Suprapubic skin (tissue), 4 donors: ENCODE measurements at regions not wholly inside any gene's neighbourhood (a gene's known extent, or its start where the extent isn't known, plus 50 kb on each side); places are given as distances from the start of the nearest gene placed in this dataset.

Experiments
- DNase-seq, 2 donors: peaks; one replicate each; pipeline ENCODE4 v3.0.0-alpha.2; 2019; ENCODE audit warnings: low spot score in 2 of 2
- H3K27ac ChIP-seq: fragments of 200-600 bp; sonication (generic); one replicate; pipeline ENCODE4 v1.5.1; 2019
- H3K27me3 ChIP-seq: fragments of 200-600 bp; sonication (generic); one replicate; pipeline ENCODE4 v1.5.1; 2019
- H3K36me3 ChIP-seq: fragments of 200-600 bp; sonication (generic); one replicate; pipeline ENCODE4 v1.5.1; 2019
- H3K4me1 ChIP-seq: fragments of 200-600 bp; sonication (generic); one replicate; pipeline ENCODE4 v1.5.1; 2019
- H3K4me3 ChIP-seq: fragments of 200-600 bp; sonication (generic); one replicate; pipeline ENCODE4 v1.5.1; 2019; ENCODE audit warnings: mild to moderate bottlenecking
- H3K9me3 ChIP-seq: fragments of 200-600 bp; sonication (generic); one replicate; pipeline ENCODE4 v1.5.1; 2019
- CTCF ChIP-seq, 2 donors: fragments of 200-600 bp in 1 of 2; fragments of 450-650 bp in 1 of 2; sonication (generic) in 1 of 2; IDR thresholded peaks; one replicate each; pipeline ENCODE4 v1.5.1; 2016 to 2019; ENCODE audit warnings: antibody characterized with exemption in 2 of 2, mild to moderate bottlenecking in 1 of 2, moderate library complexity in 1 of 2
- EP300 ChIP-seq: sonication (generic); formaldehyde crosslinking; IDR thresholded peaks from one replicate; pipeline ENCODE4 v1.6.1; 2017; ENCODE audit warnings: antibody characterized with exemption
- POLR2A ChIP-seq, 2 donors: fragments of 450-650 bp; IDR thresholded peaks; one replicate each; pipeline ENCODE4 v1.6.1; 2017; ENCODE audit warnings: antibody characterized with exemption in 2 of 2, mild to moderate bottlenecking in 2 of 2, moderate library complexity in 2 of 2
- POLR2AphosphoS5 ChIP-seq, 3 donors: sonication (generic); formaldehyde crosslinking; IDR thresholded peaks; one replicate each; pipeline ENCODE4 v1.6.1; 2017; ENCODE audit warnings: antibody characterized with exemption in 3 of 3
- WGBS: methylation state at CpG from one replicate; pipeline ENCODE4 v1.1.5; 2018; 5-methylcytosine and 5-hydroxymethylcytosine counted together

- Histone ChIP-seq H3K9me3 (no peaks in the 10 kb centered on the region), H3K4me1 (no peaks in the 10 kb centered on the region), H3K27me3 (no peaks in the 10 kb centered on the region), H3K27ac (no peak overlapping the region), H3K36me3 (no peaks in the 10 kb centered on the region), H3K4me3 (no peak overlapping the region)
- DNase-seq, result no peak
- TF ChIP-seq EP300 (no peak), POLR2A (IDR thresholded peaks at IDR 0.05) (no peak), CTCF (IDR thresholded peaks at IDR 0.05) (no peak), POLR2AphosphoS5 (IDR thresholded peaks at IDR 0.05) (no peak)
- 84% methylated on average over 2 of the region's 2 CpGs for WGBS
These were observed 361.4 kb upstream of the IL12A start for GRCh38 chr3:159627229-159627628.

- 77% methylated on average over 4 of the region's 4 CpGs for WGBS
- Histone ChIP-seq H3K36me3 (no peaks in the 10 kb centered on the region), H3K4me1 (no peaks in the 10 kb centered on the region), H3K4me3 (no peak overlapping the region), H3K9me3 (no peaks in the 10 kb centered on the region), H3K27ac (no peak overlapping the region), H3K27me3 (no peaks in the 10 kb centered on the region)
- TF ChIP-seq POLR2AphosphoS5 (IDR thresholded peaks at IDR 0.05), result no peak
- TF ChIP-seq CTCF (IDR thresholded peaks at IDR 0.05), result no peak
- no peak for TF ChIP-seq EP300
- TF ChIP-seq POLR2A (IDR thresholded peaks at IDR 0.05), result no peak
- DNase-seq, result no peak
These were observed 361.0 kb upstream of the IL12A start for GRCh38 chr3:159627634-159628033.

- no peaks in the 10 kb centered on the region for H3K36me3 ChIP-seq
These were observed 359.1 kb upstream of the IL12A start for GRCh38 chr3:159629329-159630084.

GRCh38 chr3:159631226-159631625 is 357.4 kb upstream of the IL12A start:
- TF ChIP-seq POLR2A (IDR thresholded peaks at IDR 0.05) (no peak), EP300 (no peak), CTCF (IDR thresholded peaks at IDR 0.05) (no peak), POLR2AphosphoS5 (IDR thresholded peaks at IDR 0.05) (no peak)
- Histone ChIP-seq H3K36me3 (no peaks in the 10 kb centered on the region), H3K9me3 (no peaks in the 10 kb centered on the region), H3K4me3 (no peak overlapping the region), H3K4me1 (no peaks in the 10 kb centered on the region), H3K27me3 (no peaks in the 10 kb centered on the region), H3K27ac (no peak overlapping the region)
- DNase-seq, result no peak
- WGBS, result 94% methylated on average over 1 of the region's 1 CpG

More at GRCh38 chr3:159629329-159630084, 359.1 kb upstream of the IL12A start:
- Histone ChIP-seq H3K27me3 (no peaks in the 10 kb centered on the region), H3K9me3 (no peaks in the 10 kb centered on the region), H3K27ac (no peak overlapping the region), H3K4me1 (no peaks in the 10 kb centered on the region), H3K4me3 (no peak overlapping the region)
- no peak for TF ChIP-seq POLR2A (IDR thresholded peaks at IDR 0.05)
- no peak for TF ChIP-seq EP300
- 53% methylated on average over 1 of the region's 1 CpG for WGBS
- DNase-seq, result no peak

GRCh38 chr3:159632128-159632527 is 356.5 kb upstream of the IL12A start:
- no peak for TF ChIP-seq CTCF (IDR thresholded peaks at IDR 0.05)
- TF ChIP-seq EP300, result no peak
- no peak for TF ChIP-seq POLR2A (IDR thresholded peaks at IDR 0.05)
- TF ChIP-seq POLR2AphosphoS5 (IDR thresholded peaks at IDR 0.05), result no peak
- H3K36me3 ChIP-seq, result no peaks in the 10 kb centered on the region
- DNase-seq, result no peak
- no peaks in the 10 kb centered on the region for H3K9me3 ChIP-seq
- no peak overlapping the region for H3K4me3 ChIP-seq
- no peaks in the 10 kb centered on the region for H3K4me1 ChIP-seq
- H3K27me3 ChIP-seq, result no peaks in the 10 kb centered on the region
- no peak overlapping the region for H3K27ac ChIP-seq
- 90% methylated on average over 7 of the region's 7 CpGs for WGBS
